NB4 (cell line): ENCODE measurements at regions not wholly inside any gene's neighbourhood (a gene's known extent, or its start where the extent isn't known, plus 50 kb on each side); places are given as distances from the start of the nearest gene placed in this dataset.

Experiments used
- CTCF ChIP-seq: IDR thresholded peaks from one replicate; pipeline ENCODE4 v1.5.1; 2012; ENCODE audit warnings: low read depth, low read length
- POLR2A ChIP-seq: IDR thresholded peaks from 2 replicates; pipeline ENCODE4 v1.6.1; 2011; ENCODE audit warnings: mild to moderate bottlenecking; ENCODE audit not compliant: insufficient read length; ENCODE audit errors: extremely low read depth

GRCh38 chr4:58961283-58961682 lies 1851.1 kb upstream of the IGFBP7 start:
- TF ChIP-seq CTCF (no peak), POLR2A (no peak)
